ENCODE measurements at regions not wholly inside any gene's neighbourhood (a gene's known extent, or its start where the extent isn't known, plus 50 kb on each side); places are given as distances from the start of the nearest gene placed in this dataset.

GRCh38 chr6:44009425-44010321, 117.6 kb downstream of the MRPL14 start:
- CTCF ChIA-PET = interaction anchor here (0.6 kb wide), 1 partner anchor 19 kb away, joined by 3 read pairs; no protein-coding TSS in a partner anchor
- Mint-ChIP-seq H3K4me3 (no peak overlapping the region), H3K9me3 (no peaks in the 10 kb centered on the region), H3K36me3 (ENCODE audit: low read depth) (no peaks in the 10 kb centered on the region), H3K4me1 (no peaks in the 10 kb centered on the region), H3K27me3 (peaks cover 33% of the 10 kb centered on the region), H3K27ac (no peak overlapping the region)
- no peak for DNase-seq
- POLR2A ChIA-PET = no interaction called here

DNA sequence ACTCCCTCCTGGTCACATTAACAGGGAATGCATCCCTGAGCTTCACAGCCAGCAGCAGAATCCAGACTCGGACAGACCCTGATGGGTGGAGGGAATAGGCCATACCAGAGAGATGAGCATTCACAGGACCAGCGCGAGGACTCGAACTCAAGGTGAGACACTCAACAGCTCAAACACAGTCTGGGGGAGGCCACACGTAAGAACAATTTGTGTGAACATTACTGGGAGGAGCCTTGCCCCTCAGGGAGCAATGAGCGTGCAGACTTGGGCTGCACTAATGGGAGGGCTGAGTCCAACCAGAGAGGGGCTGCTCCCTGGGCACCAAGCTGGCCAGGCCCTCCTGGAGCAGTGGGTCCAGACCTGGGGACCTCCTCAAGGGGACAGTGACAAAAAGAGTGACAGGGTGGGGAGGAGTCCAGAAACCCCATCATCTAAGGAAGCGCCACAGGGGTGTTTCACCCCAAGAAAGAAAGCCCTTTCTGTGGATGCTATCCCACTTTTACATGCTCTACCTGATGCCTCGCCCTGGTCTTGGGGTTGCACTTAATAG, 118.4 kb downstream of the MRPL14 start:
- no peak overlapping the region for H3K4me3 Mint-ChIP-seq
- ChIA-PET CTCF (no interaction called here), POLR2A (no interaction called here)
- H3K27ac Mint-ChIP-seq = no peak overlapping the region
- H3K36me3 Mint-ChIP-seq (ENCODE audit: low read depth) = no peaks in the 10 kb centered on the region
- H3K27me3 Mint-ChIP-seq = peaks cover 37% of the 10 kb centered on the region
- no peaks in the 10 kb centered on the region for H3K9me3 Mint-ChIP-seq
- DNase-seq = no peak
- no peaks in the 10 kb centered on the region for H3K4me1 Mint-ChIP-seq

- H3K9me3 Mint-ChIP-seq = no peaks in the 10 kb centered on the region
Measured at GRCh38 chr6:44007818-44008621, 119.2 kb downstream of the MRPL14 start.

DNA sequence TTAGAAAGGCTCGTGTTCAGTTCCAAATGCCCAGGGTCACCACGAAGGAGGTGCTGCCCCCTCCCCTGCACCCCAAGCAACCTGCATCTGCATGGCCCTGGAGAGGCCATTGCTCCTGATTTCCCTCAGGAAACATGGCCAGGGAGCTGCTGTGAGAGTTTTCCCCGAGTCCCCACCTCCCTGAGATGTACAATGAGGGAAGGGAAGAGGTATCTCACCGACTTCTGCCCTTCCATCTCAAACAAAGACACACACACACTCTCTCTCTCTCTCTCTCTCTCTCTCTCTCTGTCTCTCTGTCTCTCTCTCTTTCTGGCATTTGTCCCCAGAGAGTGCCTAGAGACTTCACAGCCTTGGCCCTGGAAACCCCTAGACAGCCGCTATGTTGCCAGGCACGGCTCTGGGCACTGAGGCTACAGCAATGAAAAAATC, 120.4 kb downstream of the MRPL14 start:
- no peak for DNase-seq
- Mint-ChIP-seq H3K4me1 (peaks cover 8% of the 10 kb centered on the region), H3K9me3 (no peaks in the 10 kb centered on the region), H3K36me3 (ENCODE audit: low read depth) (no peaks in the 10 kb centered on the region), H3K27ac (no peak overlapping the region), H3K27me3 (peaks cover 43% of the 10 kb centered on the region), H3K4me3 (no peak overlapping the region)
- ChIA-PET CTCF (no interaction called here), POLR2A (no interaction called here)

More at GRCh38 chr6:44007818-44008621, 119.2 kb downstream of the MRPL14 start:
- peaks cover 40% of the 10 kb centered on the region for H3K27me3 Mint-ChIP-seq
- ChIA-PET CTCF (no interaction called here), POLR2A (no interaction called here)
- H3K4me1 Mint-ChIP-seq = peaks cover 1% of the 10 kb centered on the region
- H3K36me3 Mint-ChIP-seq (ENCODE audit: low read depth) = no peaks in the 10 kb centered on the region
- no peak for DNase-seq
- no peak overlapping the region for H3K27ac Mint-ChIP-seq
- no peak overlapping the region for H3K4me3 Mint-ChIP-seq

DNA sequence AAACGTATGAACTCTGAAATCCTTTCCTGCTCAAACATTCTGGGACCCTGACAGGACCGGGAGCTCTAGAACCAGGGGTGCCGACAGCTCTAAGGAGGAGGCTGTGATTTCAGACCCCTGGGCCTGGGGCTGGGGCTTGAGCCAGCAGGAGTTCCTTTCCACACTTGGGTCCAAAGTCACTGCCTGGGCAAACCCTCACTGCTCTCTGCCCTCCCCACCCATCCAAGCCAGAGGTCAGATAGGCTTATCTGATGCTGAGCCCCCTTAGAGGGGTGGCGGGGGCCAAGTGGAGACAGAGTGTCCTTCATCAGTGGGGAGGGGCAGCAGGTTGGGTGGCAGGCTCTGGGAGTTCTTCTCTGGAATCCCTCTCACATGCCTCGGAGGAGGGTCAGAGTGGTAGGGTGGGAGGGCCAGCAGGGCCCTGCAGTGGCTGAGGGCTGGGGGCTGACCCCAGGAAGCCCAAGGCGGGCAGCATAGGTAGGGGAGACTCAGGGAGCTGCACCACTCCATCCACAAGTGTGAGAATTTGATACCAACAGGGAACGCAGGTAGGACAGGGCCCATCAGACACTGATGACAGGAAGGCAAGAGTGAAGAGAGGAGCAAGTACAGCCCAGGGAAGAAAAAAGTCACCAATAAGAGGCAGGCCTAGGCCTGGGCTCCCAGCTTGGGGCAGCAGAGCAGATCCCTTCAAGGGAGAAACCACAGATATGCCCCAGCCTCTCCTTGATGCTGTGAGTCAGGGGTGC, 121.0 kb downstream of the MRPL14 start:
- Mint-ChIP-seq H3K36me3 (ENCODE audit: low read depth) (no peaks in the 10 kb centered on the region), H3K27me3 (peaks cover 47% of the 10 kb centered on the region), H3K4me3 (no peak overlapping the region), H3K4me1 (peaks cover 10% of the 10 kb centered on the region), H3K9me3 (no peaks in the 10 kb centered on the region), H3K27ac (no peak overlapping the region)
- no peak for DNase-seq
- ChIA-PET CTCF (no interaction called here), POLR2A (no interaction called here)

GRCh38 chr6:44005507-44005903, 121.7 kb downstream of the MRPL14 start:
- Mint-ChIP-seq H3K9me3 (no peaks in the 10 kb centered on the region), H3K36me3 (ENCODE audit: low read depth) (no peaks in the 10 kb centered on the region), H3K27ac (no peak overlapping the region), H3K27me3 (peaks cover 47% of the 10 kb centered on the region), H3K4me3 (no peak overlapping the region), H3K4me1 (peaks cover 14% of the 10 kb centered on the region)
- ChIA-PET POLR2A (no interaction called here), CTCF (no interaction called here)
- DNase-seq = no peak

GRCh38 chr6:44004625-44005506, 122.4 kb downstream of the MRPL14 start:
- Mint-ChIP-seq H3K9me3 (no peaks in the 10 kb centered on the region), H3K36me3 (ENCODE audit: low read depth) (no peaks in the 10 kb centered on the region), H3K27ac (no peak overlapping the region), H3K4me1 (peaks cover 20% of the 10 kb centered on the region), H3K4me3 (no peak overlapping the region), H3K27me3 (peaks cover 49% of the 10 kb centered on the region)
- CTCF ChIA-PET = no interaction called here
- POLR2A ChIA-PET = no interaction called here
- no peak for DNase-seq

DNA sequence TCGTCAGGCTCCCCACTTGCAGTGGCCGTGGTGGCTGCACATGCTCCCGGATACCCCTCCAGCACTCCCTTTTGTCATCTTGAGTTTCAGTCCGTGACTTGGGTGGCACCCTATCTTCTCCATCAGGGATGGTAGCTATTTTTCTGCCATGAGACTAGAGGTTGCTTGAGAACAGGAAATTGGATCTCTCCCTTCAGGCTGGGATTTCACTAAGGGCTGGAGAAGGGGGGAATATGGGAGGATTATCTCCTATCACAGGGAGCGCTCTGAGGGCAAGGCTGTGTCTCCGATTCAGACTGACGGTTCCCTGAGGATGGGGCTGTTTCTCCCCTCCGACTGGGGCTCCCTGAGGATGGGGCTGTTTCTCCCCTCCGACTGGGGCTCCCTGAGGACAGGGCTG, 123.1 kb downstream of the MRPL14 start:
- H3K9me3 Mint-ChIP-seq = no peaks in the 10 kb centered on the region
- ChIA-PET CTCF (no interaction called here), POLR2A (no interaction called here)
- no peak overlapping the region for H3K27ac Mint-ChIP-seq
- peaks cover 22% of the 10 kb centered on the region for H3K4me1 Mint-ChIP-seq
- no peak for DNase-seq
- no peak overlapping the region for H3K4me3 Mint-ChIP-seq
- peaks cover 50% of the 10 kb centered on the region for H3K27me3 Mint-ChIP-seq
- H3K36me3 Mint-ChIP-seq (ENCODE audit: low read depth) = no peaks in the 10 kb centered on the region

DNA sequence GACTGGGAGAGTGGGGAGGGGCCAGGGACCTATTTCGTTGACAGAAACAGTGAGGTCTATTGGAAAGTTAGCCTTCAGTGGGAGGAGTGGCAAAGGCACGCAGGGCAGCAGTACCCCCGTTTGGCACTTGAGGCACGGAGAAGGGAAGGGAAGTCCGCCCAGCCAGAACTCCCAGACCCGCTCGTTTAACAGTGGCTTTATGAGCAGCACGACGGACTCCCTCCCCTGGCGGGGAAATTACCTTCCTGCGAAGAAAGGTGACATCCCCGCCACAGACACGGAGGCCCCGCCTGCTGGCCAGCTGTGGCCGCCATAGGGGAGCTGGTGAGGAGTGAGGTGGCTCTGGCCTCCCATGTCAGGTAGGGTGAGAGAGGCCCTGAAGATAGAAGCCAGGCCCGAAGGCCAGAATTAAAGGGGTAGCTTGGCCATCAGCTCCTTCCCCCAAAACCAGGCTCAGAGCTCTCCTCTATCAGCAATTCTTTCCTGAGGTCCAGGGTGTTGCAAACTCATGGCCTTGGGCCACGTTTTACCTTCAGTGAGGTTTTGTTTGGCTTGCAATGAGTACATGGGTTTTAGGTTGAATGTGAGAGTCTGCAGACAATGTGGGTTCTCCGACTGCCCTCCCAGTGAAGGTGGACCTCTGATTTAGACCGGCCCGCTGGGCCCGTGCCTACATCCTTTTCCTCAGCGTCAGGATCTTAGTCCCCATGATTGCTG, 123.7 kb downstream of the MRPL14 start:
- Mint-ChIP-seq H3K4me3 (no peak overlapping the region), H3K4me1 (peaks cover 22% of the 10 kb centered on the region), H3K27me3 (peaks cover 48% of the 10 kb centered on the region), H3K36me3 (ENCODE audit: low read depth) (no peaks in the 10 kb centered on the region), H3K27ac (no peak overlapping the region), H3K9me3 (no peaks in the 10 kb centered on the region)
- no peak for DNase-seq
- ChIA-PET POLR2A (no interaction called here), CTCF (no interaction called here)

GRCh38 chr6:44002593-44003344, 124.5 kb downstream of the MRPL14 start:
- POLR2A ChIA-PET = no interaction called here
- H3K36me3 Mint-ChIP-seq (ENCODE audit: low read depth) = no peaks in the 10 kb centered on the region

GRCh38 chr6:44002067-44002592, 125.1 kb downstream of the MRPL14 start:
- ChIA-PET POLR2A (no interaction called here), CTCF (no interaction called here)
- Mint-ChIP-seq H3K27me3 (peaks cover 45% of the 10 kb centered on the region), H3K36me3 (ENCODE audit: low read depth) (no peaks in the 10 kb centered on the region), H3K4me1 (peaks cover 22% of the 10 kb centered on the region), H3K27ac (no peak overlapping the region), H3K9me3 (no peaks in the 10 kb centered on the region), H3K4me3 (no peak overlapping the region)
- DNase-seq = no peak

More at GRCh38 chr6:44002593-44003344, 124.5 kb downstream of the MRPL14 start:
- Mint-ChIP-seq H3K27ac (no peak overlapping the region), H3K4me1 (peaks cover 22% of the 10 kb centered on the region), H3K27me3 (peaks cover 47% of the 10 kb centered on the region), H3K4me3 (peak overlapping the region; percentile 44), H3K9me3 (no peaks in the 10 kb centered on the region)
- DNase-seq = peak; percentile 59
- CTCF ChIA-PET = no interaction called here

Data from activated CD4-positive, alpha-beta memory T cell treated with anti-CD3 and anti-CD28 coated beads, Interleukin-2, amount 10 ng/mL, durations not matched to agents 7 days and 5 days (primary cell).